ENCODE measurements at regions not wholly inside any gene's neighbourhood (a gene's known extent, or its start where the extent isn't known, plus 50 kb on each side); places are given as distances from the start of the nearest gene placed in this dataset.

DNA sequence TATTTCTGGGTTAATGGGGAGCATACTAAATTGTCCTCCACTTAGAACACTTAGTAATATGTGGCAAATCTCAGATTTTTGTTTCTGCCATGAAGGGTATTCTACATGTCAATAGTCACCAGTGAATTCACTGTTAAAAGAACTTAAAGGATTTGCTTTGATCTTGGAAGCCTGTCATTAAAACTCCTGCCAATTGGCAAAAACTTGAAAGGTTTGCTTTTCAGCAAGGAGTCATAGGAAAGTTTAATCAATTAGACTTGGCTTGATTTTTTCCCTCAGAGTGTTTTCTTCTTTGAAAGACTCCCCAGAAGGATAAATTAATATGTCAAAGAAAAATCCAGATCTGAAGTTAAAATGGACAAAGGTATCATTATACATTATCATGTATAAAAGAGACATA is 671.9 kb upstream of the PKDCC start:
- TF ChIP-seq, protein P1, sequence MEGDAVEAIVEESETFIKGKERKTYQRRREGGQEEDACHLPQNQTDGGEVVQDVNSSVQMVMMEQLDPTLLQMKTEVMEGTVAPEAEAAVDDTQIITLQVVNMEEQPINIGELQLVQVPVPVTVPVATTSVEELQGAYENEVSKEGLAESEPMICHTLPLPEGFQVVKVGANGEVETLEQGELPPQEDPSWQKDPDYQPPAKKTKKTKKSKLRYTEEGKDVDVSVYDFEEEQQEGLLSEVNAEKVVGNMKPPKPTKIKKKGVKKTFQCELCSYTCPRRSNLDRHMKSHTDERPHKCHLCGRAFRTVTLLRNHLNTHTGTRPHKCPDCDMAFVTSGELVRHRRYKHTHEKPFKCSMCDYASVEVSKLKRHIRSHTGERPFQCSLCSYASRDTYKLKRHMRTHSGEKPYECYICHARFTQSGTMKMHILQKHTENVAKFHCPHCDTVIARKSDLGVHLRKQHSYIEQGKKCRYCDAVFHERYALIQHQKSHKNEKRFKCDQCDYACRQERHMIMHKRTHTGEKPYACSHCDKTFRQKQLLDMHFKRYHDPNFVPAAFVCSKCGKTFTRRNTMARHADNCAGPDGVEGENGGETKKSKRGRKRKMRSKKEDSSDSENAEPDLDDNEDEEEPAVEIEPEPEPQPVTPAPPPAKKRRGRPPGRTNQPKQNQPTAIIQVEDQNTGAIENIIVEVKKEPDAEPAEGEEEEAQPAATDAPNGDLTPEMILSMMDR (IDR thresholded peaks at IDR 0.05) = no peak
- TF ChIP-seq POLR2A (IDR thresholded peaks at IDR 0.05) = no peak

Measured in uterus (tissue), 2 donors.